ENCODE measurements at regions not wholly inside any gene's neighbourhood (a gene's known extent, or its start where the extent isn't known, plus 50 kb on each side); places are given as distances from the start of the nearest gene placed in this dataset.

DNA sequence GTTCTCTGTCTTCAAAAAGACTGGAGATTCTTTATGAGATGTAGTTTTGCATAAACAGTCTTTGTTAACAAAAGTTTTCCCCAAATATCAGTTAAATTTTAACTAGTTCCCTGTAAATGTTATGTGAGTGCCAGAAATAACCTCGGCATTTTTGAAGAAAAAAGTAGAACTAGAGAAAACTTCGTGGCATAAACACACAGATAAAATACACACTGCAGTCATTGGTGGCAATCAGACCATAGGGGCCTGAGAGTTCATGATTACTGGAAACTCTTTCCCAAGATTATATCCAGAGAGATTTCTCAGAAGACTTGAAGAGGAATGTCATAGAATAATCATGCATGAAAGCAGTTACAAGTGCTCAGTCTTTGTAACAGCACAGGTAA is 190.0 kb downstream of the MZT1 start:
- DNase-seq (ENCODE audit: low spot score in 2 of 2), result no peak
- no peak for FAIRE-seq

DNA sequence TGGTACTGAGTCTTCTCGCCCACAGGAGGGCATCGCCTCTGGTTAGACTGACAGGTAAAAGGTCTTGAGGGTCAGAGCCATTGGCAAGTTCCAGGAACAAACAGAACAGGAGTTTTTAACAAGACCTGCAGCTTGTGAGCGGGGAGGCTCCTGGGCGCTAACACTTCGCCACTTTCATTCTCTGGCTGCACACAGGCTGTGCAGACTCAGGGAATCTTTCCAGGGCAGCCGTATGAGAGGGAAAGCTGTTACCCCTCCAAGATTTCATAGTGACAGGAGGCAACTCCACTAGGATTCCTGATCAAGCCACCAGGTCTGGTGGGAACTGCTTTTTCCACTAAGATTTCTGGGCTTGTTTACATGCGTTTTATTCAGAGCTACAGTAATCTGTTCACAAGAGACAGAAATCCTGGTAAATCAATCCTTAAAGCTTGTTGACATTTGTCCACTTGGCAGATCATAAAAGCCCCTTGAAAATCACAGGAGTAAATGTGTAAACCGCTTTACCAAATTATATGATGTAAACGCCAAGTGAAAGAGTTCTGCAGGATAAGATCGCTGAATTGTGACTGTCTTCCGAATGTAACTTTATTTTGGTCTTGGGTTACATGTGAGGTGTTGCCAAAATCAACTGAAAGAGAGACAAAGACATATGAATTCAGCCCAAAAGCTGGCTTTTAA is 190.6 kb downstream of the MZT1 start:
- DNase-seq (ENCODE audit: low spot score in 2 of 2), result no peak
- FAIRE-seq, result no peak

DNA sequence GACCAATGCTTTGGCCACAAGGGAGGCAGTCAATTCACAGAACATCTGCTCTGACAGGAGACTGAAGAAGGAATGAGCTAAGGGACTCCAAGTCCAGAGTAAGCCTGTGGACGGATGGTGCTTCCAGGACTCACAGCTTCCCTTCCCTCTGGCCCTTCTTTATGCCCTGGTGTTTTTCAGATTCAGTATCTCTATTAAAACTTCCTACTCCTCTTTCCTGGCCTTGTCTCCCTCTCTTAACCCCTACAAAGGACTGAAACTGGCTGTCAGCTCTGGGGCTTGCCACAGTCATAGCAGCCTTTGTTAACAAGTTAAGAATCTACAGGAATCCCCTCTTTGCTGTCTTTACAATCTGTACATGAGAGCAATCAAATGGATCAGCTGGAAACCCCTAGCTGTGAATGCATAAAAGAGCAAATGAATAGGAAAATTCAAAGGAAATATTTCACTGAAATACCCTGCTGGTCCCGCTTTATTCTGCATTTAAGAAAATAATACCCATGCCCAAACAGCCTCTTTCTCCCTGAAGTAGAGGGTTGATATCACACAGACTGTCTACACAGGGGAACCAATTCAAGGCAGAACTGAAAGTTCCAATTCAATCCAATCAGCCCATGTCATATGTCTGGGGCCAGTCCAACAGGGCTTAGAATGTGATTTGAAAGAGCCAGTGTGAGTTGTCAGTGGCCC is 192.3 kb downstream of the MZT1 start:
- no peak for DNase-seq (ENCODE audit: low spot score in 2 of 2)
- no peak for FAIRE-seq

DNA sequence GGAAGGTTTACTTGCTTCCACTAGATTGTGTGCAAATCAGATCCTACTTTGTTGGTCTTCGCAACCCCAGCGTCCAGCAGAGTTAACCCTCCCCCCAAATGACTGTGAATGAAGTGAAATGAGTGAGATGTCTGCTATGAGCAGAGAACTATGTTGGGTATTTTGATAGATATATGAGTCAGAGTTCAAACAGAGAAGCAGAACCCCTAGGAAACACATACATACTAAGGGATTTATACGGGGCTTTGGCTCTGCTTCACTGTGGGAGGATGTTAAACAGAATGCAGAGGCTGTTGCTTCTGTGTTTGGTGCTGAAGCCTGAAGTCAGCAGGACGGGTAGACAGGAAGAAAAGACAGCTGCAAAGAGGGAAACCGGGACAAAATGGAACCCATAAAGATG is 197.0 kb downstream of the MZT1 start:
- DNase-seq (ENCODE audit: low spot score in 2 of 2), result no peak
- no peak for FAIRE-seq

DNA sequence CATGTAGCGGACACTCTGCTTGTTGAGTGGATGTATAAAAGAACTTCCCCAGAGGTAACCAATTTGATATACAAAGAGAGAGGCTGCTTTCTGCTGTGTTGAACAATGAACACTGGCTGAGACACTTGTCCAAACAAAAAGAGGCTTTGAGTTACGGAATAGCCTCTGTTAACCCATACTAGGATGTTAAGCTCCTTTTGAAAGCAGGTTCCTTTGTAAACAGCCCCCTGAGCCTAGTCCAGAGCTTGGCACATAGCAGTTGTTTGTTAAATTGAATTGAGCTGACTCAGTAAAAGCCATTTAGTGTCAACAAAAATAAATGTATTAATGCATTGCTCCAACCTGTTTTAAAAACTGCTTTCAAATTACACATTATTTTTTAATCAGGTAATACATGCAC is 200.1 kb downstream of the MZT1 start:
- no peak for DNase-seq (ENCODE audit: low spot score in 2 of 2)
- FAIRE-seq, result no peak

DNA sequence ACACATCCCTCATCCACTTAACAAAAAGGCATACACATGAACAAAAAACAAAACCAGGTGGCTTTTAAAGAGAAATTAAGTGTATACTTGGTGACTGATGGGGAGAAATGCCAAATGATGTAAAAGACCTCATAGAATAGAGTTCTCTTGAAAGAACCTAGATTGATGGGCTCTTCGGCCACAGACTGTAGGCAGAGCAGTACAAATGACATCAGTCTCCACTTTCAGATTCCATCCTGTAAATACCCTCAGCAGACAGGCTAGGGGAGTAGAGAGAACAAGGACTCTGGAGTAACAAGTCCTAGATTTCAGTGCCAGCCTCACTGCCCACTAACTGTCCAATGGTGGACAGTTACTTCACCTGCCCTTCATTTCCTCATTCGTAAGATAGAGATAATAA is 203.8 kb downstream of the MZT1 start:
- no peak for FAIRE-seq
- DNase-seq (ENCODE audit: low spot score in 2 of 2), result no peak

DNA sequence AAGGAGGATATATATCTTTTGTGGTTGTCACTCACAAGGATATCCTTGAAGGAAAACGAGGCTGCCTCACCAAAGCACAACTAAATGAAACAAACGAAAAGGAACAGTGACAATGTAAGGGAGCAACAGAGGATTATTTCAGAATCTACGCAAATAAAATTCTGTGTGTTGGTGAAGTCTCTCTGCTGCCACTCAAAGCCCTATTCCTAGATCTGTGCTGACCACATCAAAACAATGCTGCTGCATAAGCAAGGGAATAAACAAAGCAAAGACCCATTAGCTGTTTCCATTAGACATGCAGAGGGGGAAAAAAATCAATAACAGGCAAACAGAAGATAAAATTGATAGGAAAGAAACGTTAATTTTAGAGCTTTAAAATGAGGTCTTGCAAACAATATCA is 204.4 kb downstream of the MZT1 start:
- DNase-seq (ENCODE audit: low spot score in 2 of 2) (no peak), FAIRE-seq (no peak)

DNA sequence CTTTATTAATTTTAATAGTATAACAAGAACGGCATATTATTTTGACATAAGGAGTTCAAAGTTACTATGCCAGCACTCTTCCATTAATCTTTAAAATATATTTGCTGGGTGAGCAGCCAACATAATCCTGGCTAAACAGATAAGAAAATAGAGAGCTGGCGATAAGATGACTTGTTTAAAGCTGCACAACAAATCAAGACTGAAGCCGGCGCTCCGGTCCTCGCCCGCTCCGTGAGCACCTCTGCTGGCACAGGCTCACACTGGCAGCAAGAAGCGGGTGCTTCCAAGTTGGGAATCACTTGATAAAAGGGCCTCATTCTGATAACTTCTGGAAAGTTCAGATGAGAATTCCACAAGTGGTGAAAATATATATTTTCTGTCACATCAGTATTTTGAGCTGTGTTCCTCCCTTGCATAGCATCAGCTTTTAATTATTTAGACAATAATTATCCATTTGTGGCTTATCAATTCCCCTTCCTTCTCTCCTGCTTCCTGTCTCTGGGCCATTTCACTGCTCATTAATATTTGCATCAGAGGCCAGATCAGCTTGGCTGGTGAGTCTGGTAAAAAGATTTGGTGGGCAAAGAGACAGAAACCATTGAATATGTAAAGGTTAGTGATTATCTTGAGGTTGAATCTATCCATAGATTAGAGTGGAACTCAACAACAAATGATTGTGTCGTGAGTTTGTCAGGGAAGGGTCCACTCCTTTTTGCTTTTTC is 205.3 kb downstream of the MZT1 start:
- FAIRE-seq, result no peak

DNA sequence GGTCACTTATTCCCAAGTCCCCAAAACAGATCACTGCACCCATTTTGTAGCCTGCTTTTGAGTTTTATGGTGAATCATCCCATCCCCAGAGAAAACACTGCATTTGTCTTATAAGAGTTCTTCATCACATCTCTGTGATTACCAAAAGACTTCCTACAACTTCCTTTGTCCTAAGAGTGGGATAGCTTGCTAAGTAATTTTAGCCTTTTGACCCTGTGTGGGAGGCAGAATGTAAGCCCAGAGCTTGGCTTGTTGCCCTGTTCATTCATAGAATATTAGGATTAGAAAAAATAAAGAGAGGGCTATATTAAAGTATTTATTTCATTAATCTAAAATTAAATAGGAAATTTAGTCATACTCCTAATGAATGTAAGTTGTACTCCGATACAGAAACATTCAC is 213.3 kb downstream of the MZT1 start:
- DNase-seq (ENCODE audit: low spot score in 2 of 2) (no peak), FAIRE-seq (no peak)

More for the DNA sequence above, 205.3 kb downstream of the MZT1 start:
- no peak for DNase-seq (ENCODE audit: low spot score in 2 of 2)

DNA sequence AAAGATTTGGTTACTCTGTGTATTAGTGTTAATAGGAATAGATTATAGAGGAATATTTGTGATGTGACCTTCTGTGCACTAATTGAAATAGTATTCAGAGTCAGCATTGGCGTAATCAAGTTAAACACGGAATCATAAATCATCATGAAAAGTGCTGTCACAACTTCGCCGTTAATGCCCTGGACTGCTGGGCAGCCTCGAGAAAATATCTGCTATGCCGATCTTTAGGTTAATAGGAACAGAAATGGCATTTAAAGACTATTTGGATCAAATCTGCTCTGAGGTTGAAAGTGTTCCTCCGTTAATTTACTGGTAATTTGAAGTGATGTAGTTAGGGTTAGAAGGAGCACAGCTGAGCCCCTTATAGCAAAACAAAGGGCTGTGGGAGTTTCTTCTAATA is 219.0 kb downstream of the MZT1 start:
- DNase-seq (ENCODE audit: low spot score in 2 of 2) (no peak), FAIRE-seq (no peak)

DNA sequence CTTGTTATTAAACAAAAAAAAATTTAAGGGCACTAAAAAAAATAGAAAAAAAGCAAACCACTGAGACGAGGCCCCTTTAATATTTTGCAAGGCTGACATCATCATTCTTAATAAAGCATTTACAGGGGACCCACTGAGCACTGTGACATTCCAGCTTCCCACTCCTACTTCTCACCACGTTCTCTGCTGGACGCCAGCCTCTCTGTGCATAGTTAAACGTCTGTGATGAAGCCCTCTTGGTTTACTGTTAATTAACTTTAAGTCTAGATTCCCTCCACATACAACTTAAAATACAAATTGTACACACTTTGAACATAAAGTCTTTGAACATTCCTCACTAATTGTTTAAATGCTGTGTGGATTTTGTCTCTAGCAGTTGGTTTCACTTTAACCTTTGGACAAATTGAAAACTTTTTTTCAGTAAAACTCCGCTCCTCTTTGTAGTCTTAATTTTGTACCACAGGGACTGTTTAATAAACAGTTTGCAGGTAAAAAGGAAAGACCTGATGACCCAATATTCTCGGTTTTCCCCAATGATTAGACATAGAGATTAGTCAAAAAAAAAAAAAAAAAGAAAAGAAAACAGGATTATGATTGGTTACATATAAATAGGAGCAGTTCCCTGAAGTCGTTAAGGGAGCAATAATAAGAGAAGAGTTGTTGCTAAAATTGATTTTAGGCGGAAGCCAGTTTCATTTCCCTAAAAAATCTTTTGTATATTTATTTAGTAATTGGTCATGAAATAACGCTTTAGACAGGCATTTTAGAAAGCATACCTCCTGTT is 219.8 kb downstream of the MZT1 start:
- DNase-seq (ENCODE audit: low spot score in 2 of 2), result no peak
- FAIRE-seq, result no peak

DNA sequence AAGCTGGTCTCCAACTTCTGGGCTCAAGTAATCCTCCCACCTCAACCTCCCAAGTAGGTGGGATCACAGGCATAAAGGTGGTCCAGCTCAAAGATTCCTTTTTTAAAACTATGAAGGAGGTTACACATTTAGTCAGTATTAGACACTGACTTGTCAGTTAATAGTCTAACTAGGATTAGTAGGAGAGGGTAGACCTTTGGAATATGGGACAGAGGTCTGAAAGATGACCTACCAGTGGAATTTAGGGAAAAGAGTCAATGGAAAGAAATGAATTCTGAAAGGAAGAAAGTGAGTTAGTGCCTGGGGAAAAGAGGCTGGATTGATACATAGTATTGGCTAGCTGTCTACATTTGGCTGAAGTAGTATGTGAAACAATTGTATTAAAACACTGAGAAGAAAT is 220.7 kb downstream of the MZT1 start:
- DNase-seq (ENCODE audit: low spot score in 2 of 2) (no peak), FAIRE-seq (no peak)

DNA sequence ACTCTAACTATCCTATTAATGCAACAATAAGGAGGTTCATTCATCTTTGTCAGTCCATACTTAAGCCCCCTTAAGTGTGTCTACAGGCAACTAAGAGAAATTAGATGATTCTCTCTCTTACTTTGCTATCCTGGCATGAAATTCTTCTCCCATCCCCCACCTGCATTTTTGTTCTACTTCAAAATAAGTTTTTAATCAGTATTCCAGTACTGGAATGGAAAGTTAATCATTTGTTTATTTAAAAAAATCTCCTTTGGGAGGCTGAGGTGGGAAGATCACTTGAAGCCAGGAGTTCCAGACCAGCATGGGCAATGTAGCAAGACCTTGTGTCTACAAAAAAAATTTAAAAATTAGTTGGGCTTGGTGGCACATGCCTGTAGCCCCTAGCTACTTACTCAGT is 222.1 kb downstream of the MZT1 start:
- DNase-seq (ENCODE audit: low spot score in 2 of 2) (no peak), FAIRE-seq (no peak)

DNA sequence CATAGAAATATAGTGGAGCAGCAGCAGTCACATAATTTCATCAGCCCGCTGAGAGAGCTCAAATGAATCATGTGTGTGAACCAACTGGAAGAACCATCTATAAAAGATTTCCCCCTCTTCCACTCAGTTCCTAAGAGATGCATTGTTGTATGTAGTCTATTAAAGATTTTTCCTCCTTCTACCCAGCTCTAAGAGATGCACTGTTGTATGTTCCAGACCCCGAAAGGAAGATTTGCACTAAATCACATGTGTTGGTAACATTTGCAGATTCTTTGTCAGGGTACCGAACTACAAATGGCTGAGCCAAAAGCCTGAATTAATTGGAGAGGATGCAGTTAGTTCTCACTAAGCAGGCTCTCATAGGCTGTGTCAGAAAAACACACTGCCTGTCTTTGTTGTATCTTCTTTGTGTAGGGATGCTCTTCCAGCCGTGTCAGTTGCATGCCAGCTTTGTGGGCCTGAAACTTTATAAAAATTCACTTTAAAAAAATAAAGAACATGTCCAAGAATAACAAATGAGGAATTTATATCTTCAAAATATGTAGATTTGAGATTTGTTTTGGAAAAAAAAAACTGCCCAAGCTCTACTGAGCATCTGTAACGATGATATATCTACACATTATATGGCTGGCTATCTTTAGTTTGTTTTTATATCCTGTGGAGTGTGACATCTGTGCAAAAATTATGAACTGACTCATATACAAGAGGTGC is 223.1 kb downstream of the MZT1 start:
- FAIRE-seq (no peak), DNase-seq (ENCODE audit: low spot score in 2 of 2) (no peak)

DNA sequence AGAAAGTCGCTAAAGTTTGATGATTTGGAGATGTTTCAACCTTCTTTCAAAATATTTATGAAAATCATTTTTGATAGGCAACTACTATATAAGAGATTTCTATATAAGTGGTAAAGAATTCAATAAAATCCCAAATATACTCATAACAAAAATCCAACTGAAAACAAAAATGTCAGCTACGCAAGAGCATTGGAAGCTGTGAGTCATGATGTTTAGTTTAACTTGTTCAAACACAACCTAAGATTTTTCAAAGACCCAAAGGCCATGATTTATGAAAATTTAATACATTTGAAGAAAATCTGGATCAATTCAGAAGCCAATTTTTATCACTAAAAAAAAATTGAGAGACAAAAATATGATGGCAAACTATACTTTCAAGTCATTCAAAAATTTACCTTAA is 226.6 kb downstream of the MZT1 start:
- DNase-seq (ENCODE audit: low spot score in 2 of 2) (no peak), FAIRE-seq (no peak)

DNA sequence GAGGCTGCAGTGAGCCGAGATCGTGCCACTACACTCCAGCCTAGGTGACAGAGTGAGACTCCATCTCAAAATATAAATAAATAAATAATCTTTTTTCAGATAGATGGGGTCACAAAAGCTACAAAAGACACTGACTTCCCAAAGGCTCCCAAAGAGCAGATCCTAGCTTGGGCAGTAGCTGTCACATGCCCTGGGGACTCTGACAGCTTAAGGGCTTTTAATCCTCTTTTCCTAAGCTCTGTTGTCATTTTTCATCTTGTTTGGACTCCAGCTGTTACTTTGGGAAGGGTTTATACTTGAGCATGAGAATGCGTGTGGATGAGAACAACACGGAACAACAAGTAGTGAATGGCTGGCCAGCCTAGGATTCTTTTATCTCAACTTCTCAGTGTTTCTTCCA is 231.7 kb downstream of the MZT1 start:
- no peak for DNase-seq (ENCODE audit: low spot score in 2 of 2)
- FAIRE-seq, result no peak

DNA sequence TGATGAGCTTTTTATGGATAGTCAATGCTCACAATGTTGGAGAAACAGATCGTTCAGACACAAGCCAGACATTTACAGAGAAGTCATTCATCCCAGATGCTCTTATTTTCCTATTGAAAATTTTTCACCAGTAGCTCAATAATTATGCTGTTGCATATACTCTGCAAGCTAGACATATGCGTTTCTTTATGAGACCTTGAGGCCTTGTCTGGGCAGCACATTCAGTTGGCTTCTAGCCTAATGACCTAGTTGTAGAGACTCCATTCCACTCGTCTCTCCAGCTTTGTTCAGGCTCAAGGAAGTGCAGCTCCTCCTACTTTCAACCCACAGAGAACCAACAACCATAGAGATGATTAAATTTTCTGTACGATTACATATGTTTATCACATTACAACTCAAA is 237.7 kb downstream of the MZT1 start:
- DNase-seq (ENCODE audit: low spot score in 2 of 2) (no peak), FAIRE-seq (no peak)

DNA sequence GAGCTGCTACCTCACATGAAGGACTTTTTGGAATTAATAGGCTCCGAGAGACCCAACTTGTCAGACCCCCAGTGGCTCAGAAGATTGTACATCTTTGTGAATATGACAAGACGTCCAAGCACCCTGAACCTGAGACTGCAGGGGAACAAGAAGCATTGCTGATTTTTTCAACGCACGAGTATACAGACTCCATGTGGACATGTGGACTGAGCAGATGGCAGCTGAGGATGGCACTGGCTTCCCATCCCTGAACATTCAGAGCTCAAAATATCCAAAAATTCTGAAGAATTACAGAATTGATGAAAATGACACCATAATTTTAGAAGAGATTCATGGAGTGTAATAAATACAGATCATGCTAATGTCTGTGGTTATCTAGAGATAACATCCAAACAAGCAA is 254.1 kb downstream of the MZT1 start:
- FAIRE-seq (no peak), DNase-seq (ENCODE audit: low spot score in 2 of 2) (no peak)

DNA sequence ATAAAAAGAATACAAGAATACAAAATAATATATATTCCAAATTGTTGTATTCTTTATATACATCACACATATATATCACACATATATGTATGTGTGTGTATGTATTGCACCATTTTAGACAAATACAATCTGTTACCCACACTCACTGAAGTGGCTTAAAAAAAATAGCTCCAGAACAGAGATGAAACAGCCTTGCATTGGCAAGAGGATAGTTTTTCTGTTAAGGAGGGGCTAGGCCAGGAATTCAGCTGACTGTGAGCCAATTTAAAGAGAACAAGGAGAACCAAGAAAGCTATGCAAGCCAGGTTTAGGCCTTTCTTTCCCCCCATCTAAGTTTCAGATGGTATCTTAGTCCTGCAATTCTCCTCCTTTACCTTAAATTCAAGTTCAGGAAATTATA is 257.5 kb downstream of the MZT1 start:
- FAIRE-seq, result no peak
- DNase-seq (ENCODE audit: low spot score in 2 of 2), result no peak

DNA sequence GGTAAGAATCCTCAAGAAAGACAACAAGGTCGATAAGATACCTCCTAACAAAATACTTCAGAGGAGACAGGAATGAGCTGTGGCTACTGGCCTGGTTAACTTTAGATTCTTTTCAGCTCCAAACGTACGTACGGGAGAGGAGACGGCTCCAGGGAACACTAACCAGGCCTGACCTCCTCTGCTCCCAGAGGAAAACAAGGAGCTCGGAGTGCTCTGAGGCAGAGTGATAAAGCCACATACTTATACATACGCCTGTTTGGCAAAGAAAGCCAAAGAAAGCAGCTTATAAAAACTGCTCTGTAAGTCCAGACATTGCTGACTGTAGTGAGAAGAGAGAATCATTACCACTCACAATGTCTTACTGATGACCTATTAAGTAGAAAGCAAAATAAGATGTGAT is 263.9 kb downstream of the MZT1 start:
- FAIRE-seq (no peak), DNase-seq (ENCODE audit: low spot score in 2 of 2) (no peak)

DNA sequence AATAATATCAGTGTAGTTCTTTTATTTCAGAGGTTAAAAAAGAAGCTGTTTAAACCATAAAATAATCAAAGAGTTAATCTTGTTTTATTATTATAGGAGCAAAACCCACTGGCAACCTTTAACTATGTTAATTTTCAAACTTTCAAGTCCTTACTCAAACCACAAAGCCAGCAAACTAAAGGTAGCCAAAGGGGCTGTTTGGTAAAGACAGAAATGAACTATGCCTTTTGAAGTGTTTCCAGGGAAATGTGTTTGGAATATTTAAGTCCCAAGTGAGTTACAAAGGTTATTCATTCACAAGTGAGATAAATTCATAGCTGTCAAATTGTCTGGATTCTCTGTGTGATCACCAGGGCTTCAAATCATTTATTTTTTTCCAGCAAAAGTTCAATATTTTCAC is 264.7 kb downstream of the MZT1 start:
- DNase-seq (ENCODE audit: low spot score in 2 of 2), result no peak
- no peak for FAIRE-seq

Data from frontal cortex (tissue), 3 donors.